Calu3 (cell line): ENCODE measurements at regions not wholly inside any gene's neighbourhood (a gene's known extent, or its start where the extent isn't known, plus 50 kb on each side); places are given as distances from the start of the nearest gene placed in this dataset.
"Not testable (repeated sequence)": the region's sequence is repeated elsewhere in the genome, so short reads cannot be mapped to it uniquely, and the experiment has no call there.

Source experiments
- BruUV-seq: library from RNA; stranded (reverse); fragments of 400-500 nt; replicated peaks from 2 replicates; lab custom pipeline; 2021; lab: Mats Ljungman, UMichigan
- CTCF ChIA-PET: fragments of 300-600 bp; sonication (Branson Sonifier 250); formaldehyde crosslinking; loops from one replicate; lab custom pipeline; 2022; ENCODE audit warnings: antibody characterized with exemption; lab: Charles Lee
- DNase-seq: peaks from one replicate; pipeline ENCODE4 v3.0.0; 2022
- H3K27ac Mint-ChIP-seq: one replicate; pipeline ENCODE4 v1.8.0; 2022; ENCODE audit warnings: mixed read lengths; ENCODE audit not compliant: unreplicated experiment
- H3K27me3 Mint-ChIP-seq: one replicate; pipeline ENCODE4 v1.8.0; 2022; ENCODE audit warnings: mixed read lengths; ENCODE audit not compliant: unreplicated experiment
- H3K36me3 Mint-ChIP-seq: one replicate; pipeline ENCODE4 v1.8.0; 2022; ENCODE audit warnings: mild to moderate bottlenecking, moderate library complexity, mixed read lengths; ENCODE audit not compliant: insufficient read depth, unreplicated experiment
- H3K4me1 Mint-ChIP-seq: one replicate; pipeline ENCODE4 v1.8.0; 2022; ENCODE audit warnings: mild to moderate bottlenecking, low read depth, mixed read lengths; ENCODE audit not compliant: unreplicated experiment
- H3K4me3 Mint-ChIP-seq: one replicate; pipeline ENCODE4 v1.8.0; 2022; ENCODE audit warnings: mild to moderate bottlenecking, low read depth, moderate library complexity, mixed read lengths; ENCODE audit not compliant: unreplicated experiment
- H3K9me3 Mint-ChIP-seq: one replicate; pipeline ENCODE4 v1.8.0; 2022; ENCODE audit warnings: low read depth, mixed read lengths; ENCODE audit not compliant: unreplicated experiment
- CTCF ChIP-seq: fragments of 200-600 bp; IDR thresholded peaks from one replicate; pipeline ENCODE4 v1.8.0; 2022; ENCODE audit warnings: antibody characterized with exemption; ENCODE audit not compliant: unreplicated experiment
- intact Hi-C: fragments of 100-400 bp; cut with micrococcal nuclease; formaldehyde crosslinking; loops from one replicate; pipeline ENCODE4 v1.10.0; 2022; ENCODE audit not compliant: unreplicated experiment

GRCh38 chr3:102936511-102937045 lies 501.8 kb downstream of the ZPLD1 start:
- CTCF ChIA-PET, result interaction anchor here (0.6 kb wide), 1 partner anchor 30 kb away, joined by 5 read pairs; no protein-coding TSS in a partner anchor
- H3K4me1 Mint-ChIP-seq, result no peaks in the 10 kb centered on the region
- no TSS peak for BruUV-seq
- no peaks in the 10 kb centered on the region for H3K27me3 Mint-ChIP-seq
- intact Hi-C loops, result no loop called here
- H3K4me3 Mint-ChIP-seq, result no peak overlapping the region
- no peaks in the 10 kb centered on the region for H3K36me3 Mint-ChIP-seq
- H3K27ac Mint-ChIP-seq, result no peak overlapping the region
- H3K9me3 Mint-ChIP-seq, result no peaks in the 10 kb centered on the region
- no peak for TF ChIP-seq CTCF
- no peak for DNase-seq

- Mint-ChIP-seq H3K27ac (no peak overlapping the region), H3K4me1 (no peaks in the 10 kb centered on the region), H3K9me3 (no peaks in the 10 kb centered on the region), H3K4me3 (no peak overlapping the region), H3K36me3 (no peaks in the 10 kb centered on the region), H3K27me3 (no peaks in the 10 kb centered on the region)
- TF ChIP-seq CTCF, result no peak
- DNase-seq, result no peak
- CTCF ChIA-PET, result interaction anchor here (0.6 kb wide), 1 partner anchor 215 kb away, joined by 8 read pairs; no protein-coding TSS in a partner anchor
- intact Hi-C loops, result no loop called here
- no TSS peak for BruUV-seq
Measured at GRCh38 chr3:102941786-102942185, 507.0 kb downstream of the ZPLD1 start.

- H3K27me3 Mint-ChIP-seq, H3K4me1 Mint-ChIP-seq, H3K36me3 Mint-ChIP-seq, H3K27ac Mint-ChIP-seq, CTCF ChIA-PET, H3K9me3 Mint-ChIP-seq, BruUV-seq, intact Hi-C loops, DNase-seq, H3K4me3 Mint-ChIP-seq: not testable (repeated sequence)
Measured at GRCh38 chr3:102946445-102946844, 511.6 kb downstream of the ZPLD1 start.

- no peak for DNase-seq
- H3K36me3 Mint-ChIP-seq, result no peaks in the 10 kb centered on the region
- CTCF ChIA-PET, result interaction anchor here (0.7 kb wide), 1 partner anchor 994 kb away, joined by 3 read pairs; no protein-coding TSS in a partner anchor
- TF ChIP-seq CTCF, result no peak
- intact Hi-C loops, result no loop called here
- H3K4me1 Mint-ChIP-seq, result no peaks in the 10 kb centered on the region
- no TSS peak for BruUV-seq
- no peaks in the 10 kb centered on the region for H3K27me3 Mint-ChIP-seq
- H3K4me3 Mint-ChIP-seq, result no peak overlapping the region
- H3K27ac Mint-ChIP-seq, result no peak overlapping the region
- peaks cover 6% of the 10 kb centered on the region for H3K9me3 Mint-ChIP-seq
Measured at GRCh38 chr3:102972350-102972749, 537.5 kb downstream of the ZPLD1 start.

DNA sequence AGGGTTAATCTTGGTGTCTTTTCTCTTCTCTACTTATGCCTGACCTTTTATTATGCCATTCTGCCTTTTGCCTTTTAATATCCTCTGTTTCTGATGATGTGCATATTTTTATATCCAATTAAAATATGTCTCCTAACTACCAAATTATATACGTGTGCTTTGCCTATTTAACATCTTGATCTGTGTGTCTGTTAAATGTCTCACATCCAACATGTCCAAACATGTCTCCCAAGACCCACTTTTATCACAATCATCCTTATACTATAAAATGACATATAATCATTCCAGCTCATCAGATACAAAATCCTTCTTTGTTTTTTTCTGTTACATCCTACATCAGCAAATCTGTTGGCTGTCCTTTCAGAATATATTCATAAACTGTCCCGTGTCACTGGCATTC lies 539.5 kb downstream of the ZPLD1 start:
- TF ChIP-seq CTCF, result no peak
- Mint-ChIP-seq H3K4me1 (peaks cover 7% of the 10 kb centered on the region), H3K27me3 (no peaks in the 10 kb centered on the region), H3K9me3 (peaks cover 6% of the 10 kb centered on the region), H3K36me3 (no peaks in the 10 kb centered on the region), H3K27ac (no peak overlapping the region), H3K4me3 (no peak overlapping the region)
- BruUV-seq, result no TSS peak
- CTCF ChIA-PET, result no interaction called here
- intact Hi-C loops, result no loop called here
- no peak for DNase-seq
